H9 (cell line): ENCODE measurements at regions not wholly inside any gene's neighbourhood (a gene's known extent, or its start where the extent isn't known, plus 50 kb on each side); places are given as distances from the start of the nearest gene placed in this dataset.

Experiments used
- DNase-seq: peaks from one replicate; pipeline ENCODE4 v3.0.0-alpha.2; 2017
- H2AFZ ChIP-seq: one replicate; pipeline ENCODE4 v1.6.1; 2013; ENCODE audit warnings: mild to moderate bottlenecking, low read length, control low read depth, moderate library complexity
- H2AK5ac ChIP-seq: 2 replicates; pipeline ENCODE4 v1.6.1; 2013; ENCODE audit warnings: low read length, control low read depth, mixed read lengths; ENCODE audit not compliant: insufficient read length
- H2BK120ac ChIP-seq: one replicate; pipeline ENCODE4 v1.6.1; 2013; ENCODE audit warnings: low read depth, mild to moderate bottlenecking, low read length, control low read depth, inconsistent platforms; ENCODE audit not compliant: poor library complexity, severe bottlenecking
- H2BK12ac ChIP-seq: 2 replicates; pipeline ENCODE4 v1.6.1; 2013; ENCODE audit warnings: low read length, control low read depth, mixed read lengths, low read depth; ENCODE audit not compliant: insufficient read length
- H2BK15ac ChIP-seq: 2 replicates; pipeline ENCODE4 v1.6.1; 2013; ENCODE audit warnings: low read depth, low read length, control low read depth
- H2BK20ac ChIP-seq: one replicate; pipeline ENCODE4 v1.6.1; 2013; ENCODE audit warnings: low read depth, mild to moderate bottlenecking, low read length, control low read depth, inconsistent platforms; ENCODE audit not compliant: poor library complexity, severe bottlenecking
- H2BK5ac ChIP-seq: 2 replicates; pipeline ENCODE4 v1.6.1; 2013; ENCODE audit warnings: low read length, control low read depth, mixed read lengths; ENCODE audit not compliant: insufficient read length
- H3K14ac ChIP-seq: 2 replicates; pipeline ENCODE4 v1.6.1; 2013; ENCODE audit warnings: low read length, control low read depth; ENCODE audit not compliant: insufficient read depth
- H3K18ac ChIP-seq: 2 replicates; pipeline ENCODE4 v1.6.1; 2013; ENCODE audit warnings: low read depth, mild to moderate bottlenecking, mixed read lengths, low read length, control low read depth; ENCODE audit not compliant: insufficient read length
- H3K23ac ChIP-seq: 2 replicates; pipeline ENCODE4 v1.6.1; 2013; ENCODE audit warnings: low read length, control low read depth, mixed read lengths, low read depth; ENCODE audit not compliant: insufficient read length
- H3K23me2 ChIP-seq: 2 replicates; pipeline ENCODE4 v1.6.1; 2013; ENCODE audit warnings: low read depth, mild to moderate bottlenecking, mixed read lengths, low read length, control low read depth; ENCODE audit not compliant: insufficient read length, poor library complexity, severe bottlenecking
- H3K27ac ChIP-seq: 2 replicates; pipeline ENCODE4 v1.5.1; 2013; ENCODE audit warnings: low read length, control low read depth, mixed read lengths, low read depth; ENCODE audit not compliant: insufficient read length
- H3K27me3 ChIP-seq: 2 replicates; pipeline ENCODE4 v1.6.1; 2013; ENCODE audit warnings: low read length, control low read depth, inconsistent platforms; ENCODE audit not compliant: insufficient read depth
- H3K4ac ChIP-seq: 2 replicates; pipeline ENCODE4 v1.6.1; 2013; ENCODE audit warnings: low read depth, mild to moderate bottlenecking, control low read depth, inconsistent platforms, low read length, moderate library complexity
- H3K4me1 ChIP-seq: 2 replicates; pipeline ENCODE4 v1.6.1; 2013; ENCODE audit warnings: low read length, control low read depth, inconsistent platforms; ENCODE audit not compliant: insufficient read depth
- H3K4me2 ChIP-seq: 2 replicates; pipeline ENCODE4 v1.6.1; 2013; ENCODE audit warnings: low read length, control low read depth, mixed read lengths; ENCODE audit not compliant: insufficient read length, insufficient read depth
- H3K56ac ChIP-seq: 2 replicates; pipeline ENCODE4 v1.6.1; 2013; ENCODE audit warnings: low read depth, mild to moderate bottlenecking, mixed read lengths, low read length, control low read depth; ENCODE audit not compliant: insufficient read length
- H3K79me1 ChIP-seq: 2 replicates; pipeline ENCODE4 v1.6.1; 2013; ENCODE audit warnings: low read depth, mild to moderate bottlenecking, moderate library complexity, low read length, control low read depth, inconsistent platforms; ENCODE audit not compliant: insufficient read depth, poor library complexity, severe bottlenecking
- H3K79me2 ChIP-seq: 2 replicates; pipeline ENCODE4 v1.6.1; 2013; ENCODE audit warnings: low read length, control low read depth, inconsistent platforms; ENCODE audit not compliant: insufficient read depth
- H3K9ac ChIP-seq: 2 replicates; pipeline ENCODE4 v1.6.1; 2013; ENCODE audit warnings: low read length, control low read depth, mixed read lengths; ENCODE audit not compliant: insufficient read length; ENCODE audit errors: extremely low read depth
- H3K9me3 ChIP-seq: one replicate; pipeline ENCODE4 v1.6.1; 2013; ENCODE audit warnings: low read depth, low read length, inconsistent platforms; ENCODE audit not compliant: control insufficient read depth
- H3T11ph ChIP-seq: one replicate; pipeline ENCODE4 v1.6.1; 2013; ENCODE audit warnings: mild to moderate bottlenecking, low read length, control low read depth, inconsistent platforms
- H4K20me1 ChIP-seq: one replicate; pipeline ENCODE4 v1.6.1; 2013; ENCODE audit not compliant: control insufficient read depth, insufficient read length, insufficient read depth
- H4K5ac ChIP-seq: 2 replicates; pipeline ENCODE4 v1.6.1; 2013; ENCODE audit warnings: low read depth, mild to moderate bottlenecking, mixed read lengths, low read length, control low read depth; ENCODE audit not compliant: insufficient read length
- H4K8ac ChIP-seq: replicated peaks from 2 replicates; pipeline ENCODE4 v1.6.1; 2013; ENCODE audit warnings: low read length, control low read depth, mixed read lengths, low read depth; ENCODE audit not compliant: insufficient read length
- H4K91ac ChIP-seq: 2 replicates; pipeline ENCODE4 v1.6.1; 2013; ENCODE audit warnings: low read depth, mild to moderate bottlenecking, moderate library complexity, mixed read lengths, low read length, control low read depth; ENCODE audit not compliant: insufficient read length
- H3K27ac Mint-ChIP-seq, 3 experiments: 2 replicates in 2 of 3; 3 replicates in 1 of 3; pipeline ENCODE4 v1.8.0; 2020 to 2021; ENCODE audit warnings: mixed read lengths in 3 of 3, mild to moderate bottlenecking in 1 of 3, moderate library complexity in 1 of 3
- H3K27me3 Mint-ChIP-seq: 2 replicates; pipeline ENCODE4 v1.8.0; 2021; ENCODE audit warnings: low read depth, mild to moderate bottlenecking, moderate library complexity, mixed read lengths
- H3K36me3 Mint-ChIP-seq, 3 experiments: 2 replicates in 2 of 3; 3 replicates in 1 of 3; pipeline ENCODE4 v1.8.0; 2020 to 2021; ENCODE audit warnings: low read depth in 3 of 3, mixed read lengths in 3 of 3; ENCODE audit not compliant: insufficient read depth in 1 of 3
- H3K4me1 Mint-ChIP-seq, 2 experiments: 2 replicates each; pipeline ENCODE4 v1.8.0; 2020; ENCODE audit warnings: mixed read lengths in 2 of 2
- H3K4me3 Mint-ChIP-seq, 2 experiments: 2 replicates in 1 of 2; 3 replicates in 1 of 2; pipeline ENCODE4 v1.8.0; 2020 to 2021; ENCODE audit warnings: mild to moderate bottlenecking in 2 of 2, mixed read lengths in 2 of 2, moderate library complexity in 1 of 2
- H3K9me3 Mint-ChIP-seq, 2 experiments: 2 replicates in 1 of 2; 3 replicates in 1 of 2; pipeline ENCODE4 v1.8.0; 2020; ENCODE audit warnings: mild to moderate bottlenecking in 2 of 2, mixed read lengths in 2 of 2, moderate library complexity in 1 of 2
- CTCF ChIP-seq: fragments of 200-600 bp; sonication (generic); conservative IDR thresholded peaks from 3 replicates; pipeline ENCODE4 v1.8.0; 2021; ENCODE audit warnings: antibody characterized with exemption, mild to moderate bottlenecking
- WGBS: extraction: QIAGEN DNeasy Blood & Tissue Kit; methylation state at CpG from one replicate; pipeline ENCODE4 v1.1.7; 2013; ENCODE audit warnings: missing lambda C conversion rate, low lambda C conversion rate, mixed read lengths; ENCODE audit not compliant: insufficient read length; ENCODE audit errors: extremely low coverage; 5-methylcytosine and 5-hydroxymethylcytosine counted together

- no peak overlapping the region for H2BK15ac ChIP-seq
- TF ChIP-seq CTCF: no peak
- H3K27me3 ChIP-seq: no peaks in the 10 kb centered on the region
- H2BK12ac ChIP-seq: peak overlapping the region; percentile 14
- Mint-ChIP-seq H3K36me3 (no peaks in the 10 kb centered on the region), H3K4me1 (no peaks in the 10 kb centered on the region), H3K27me3 (no peaks in the 10 kb centered on the region), H3K27ac (no peak overlapping the region), H3K9me3 (no peaks in the 10 kb centered on the region), H3K4me3 (no peak overlapping the region)
- no peak overlapping the region for H2BK120ac ChIP-seq
- no peak overlapping the region for H2AFZ ChIP-seq
- no peak overlapping the region for H3T11ph ChIP-seq
- no peak overlapping the region for H3K27ac ChIP-seq
- no peaks in the 10 kb centered on the region for H3K79me1 ChIP-seq
- H3K9me3 ChIP-seq: no peaks in the 10 kb centered on the region
- no peak overlapping the region for H2BK20ac ChIP-seq
- H3K18ac ChIP-seq: no peak overlapping the region
- no peak overlapping the region for H2AK5ac ChIP-seq
- no peak overlapping the region for H3K56ac ChIP-seq
- H4K5ac ChIP-seq: no peak overlapping the region
- H4K8ac ChIP-seq: no peak overlapping the region
- no peak overlapping the region for H4K91ac ChIP-seq
- no peak overlapping the region for H3K23ac ChIP-seq
- no peak overlapping the region for H2BK5ac ChIP-seq
- H3K23me2 ChIP-seq: no peaks in the 10 kb centered on the region
- no peak overlapping the region for H3K14ac ChIP-seq
- WGBS: no CpG with 5 or more reads among the region's 9 CpGs
- H4K20me1 ChIP-seq: no peaks in the 10 kb centered on the region
- H3K4me2 ChIP-seq: no peak overlapping the region
- H3K79me2 ChIP-seq: no peaks in the 10 kb centered on the region
- H3K9ac ChIP-seq: no peak overlapping the region
- H3K4me1 ChIP-seq: no peaks in the 10 kb centered on the region
- no peak overlapping the region for H3K4ac ChIP-seq
- no peak for DNase-seq
Measured at GRCh38 chr2:5360081-5360480, 332.1 kb upstream of the SOX11 start.
